Tibial artery (tissue), 4 donors: ENCODE measurements at regions not wholly inside any gene's neighbourhood (a gene's known extent, or its start where the extent isn't known, plus 50 kb on each side); places are given as distances from the start of the nearest gene placed in this dataset.

Experiments used
- DNase-seq, 2 donors: peaks; one replicate each; pipeline ENCODE4 v3.0.0-alpha.2; 2019
- H3K27ac ChIP-seq, 2 donors: fragments of 200-600 bp; sonication (generic) in 1 of 2; 1 replicate in 1 of 2; 2 replicates in 1 of 2; pipeline ENCODE4 v1.5.1; 2018 to 2019; ENCODE audit warnings: mild to moderate bottlenecking in 1 of 2
- H3K27me3 ChIP-seq, 2 donors: fragments of 200-600 bp; sonication (generic) in 1 of 2; one replicate each; pipeline versions ENCODE4 v1.5.1 to v1.6.0; 2016 to 2019
- H3K36me3 ChIP-seq, 3 donors: fragments of 200-600 bp; sonication (generic) in 2 of 3; one replicate each; pipeline ENCODE4 v1.5.1; 2016 to 2019; ENCODE audit warnings: mild to moderate bottlenecking in 2 of 3
- H3K4me1 ChIP-seq, 4 donors: fragments of 200-600 bp; sonication (generic) in 2 of 4; 1 replicate in 3 of 4; 2 replicates in 1 of 4; pipeline ENCODE4 v1.5.1; 2016 to 2019
- H3K4me3 ChIP-seq, 2 donors: fragments of 200-600 bp; sonication (generic) in 1 of 2; 1 replicate in 1 of 2; 2 replicates in 1 of 2; pipeline ENCODE4 v1.5.1; 2018 to 2019; ENCODE audit warnings: mild to moderate bottlenecking in 2 of 2
- H3K9me3 ChIP-seq, 3 donors: fragments of 200-600 bp; sonication (generic) in 1 of 3; one replicate each; pipeline ENCODE4 v1.5.1; 2016 to 2019
- intact Hi-C: fragments of 100-400 bp; cut with DNase I; formaldehyde crosslinking; loops from one replicate; pipeline ENCODE4 v1.15.0; 2023; ENCODE audit warnings: low total_unique reads
- TF ChIP-seq, protein P1 (sequence below), 2 experiments: fragments of 200-600 bp in 1 of 2; fragments of 450-650 bp in 1 of 2; IDR thresholded peaks; one replicate each; pipeline ENCODE4 v1.5.1; 2017 to 2019; ENCODE audit warnings: antibody characterized with exemption in 2 of 2, mild to moderate bottlenecking in 1 of 2, moderate library complexity in 1 of 2

DNA sequence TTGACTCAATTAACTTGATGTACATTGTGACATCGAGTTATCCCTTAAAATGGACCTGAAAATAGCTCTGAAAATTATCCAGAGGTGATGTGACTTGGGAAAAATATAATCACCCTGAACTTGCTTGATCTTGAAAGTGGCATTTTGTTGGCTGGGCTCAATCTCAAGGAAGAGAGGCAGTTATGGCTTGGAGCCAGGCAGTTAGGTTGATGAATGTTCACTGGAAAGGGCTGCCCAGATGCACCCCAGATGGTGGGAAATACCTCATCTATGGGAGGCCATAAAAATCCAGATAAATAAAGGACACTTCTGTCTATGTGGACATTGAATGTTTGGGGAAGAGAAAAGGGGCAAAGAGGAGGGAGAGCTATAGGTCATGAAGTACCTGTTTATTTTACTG, 55.7 kb upstream of the OR5AN1 start:
- Histone ChIP-seq H3K27me3 (no peaks in the 10 kb centered on the region), H3K4me1 (no peaks in the 10 kb centered on the region), H3K27ac (no peak overlapping the region), H3K9me3 (no peaks in the 10 kb centered on the region), H3K4me3 (no peak overlapping the region), H3K36me3 (no peaks in the 10 kb centered on the region)
- intact Hi-C loops: no loop called here
- no peak for DNase-seq
- TF ChIP-seq, protein P1, sequence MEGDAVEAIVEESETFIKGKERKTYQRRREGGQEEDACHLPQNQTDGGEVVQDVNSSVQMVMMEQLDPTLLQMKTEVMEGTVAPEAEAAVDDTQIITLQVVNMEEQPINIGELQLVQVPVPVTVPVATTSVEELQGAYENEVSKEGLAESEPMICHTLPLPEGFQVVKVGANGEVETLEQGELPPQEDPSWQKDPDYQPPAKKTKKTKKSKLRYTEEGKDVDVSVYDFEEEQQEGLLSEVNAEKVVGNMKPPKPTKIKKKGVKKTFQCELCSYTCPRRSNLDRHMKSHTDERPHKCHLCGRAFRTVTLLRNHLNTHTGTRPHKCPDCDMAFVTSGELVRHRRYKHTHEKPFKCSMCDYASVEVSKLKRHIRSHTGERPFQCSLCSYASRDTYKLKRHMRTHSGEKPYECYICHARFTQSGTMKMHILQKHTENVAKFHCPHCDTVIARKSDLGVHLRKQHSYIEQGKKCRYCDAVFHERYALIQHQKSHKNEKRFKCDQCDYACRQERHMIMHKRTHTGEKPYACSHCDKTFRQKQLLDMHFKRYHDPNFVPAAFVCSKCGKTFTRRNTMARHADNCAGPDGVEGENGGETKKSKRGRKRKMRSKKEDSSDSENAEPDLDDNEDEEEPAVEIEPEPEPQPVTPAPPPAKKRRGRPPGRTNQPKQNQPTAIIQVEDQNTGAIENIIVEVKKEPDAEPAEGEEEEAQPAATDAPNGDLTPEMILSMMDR (IDR thresholded peaks at IDR 0.05): no peak

DNA sequence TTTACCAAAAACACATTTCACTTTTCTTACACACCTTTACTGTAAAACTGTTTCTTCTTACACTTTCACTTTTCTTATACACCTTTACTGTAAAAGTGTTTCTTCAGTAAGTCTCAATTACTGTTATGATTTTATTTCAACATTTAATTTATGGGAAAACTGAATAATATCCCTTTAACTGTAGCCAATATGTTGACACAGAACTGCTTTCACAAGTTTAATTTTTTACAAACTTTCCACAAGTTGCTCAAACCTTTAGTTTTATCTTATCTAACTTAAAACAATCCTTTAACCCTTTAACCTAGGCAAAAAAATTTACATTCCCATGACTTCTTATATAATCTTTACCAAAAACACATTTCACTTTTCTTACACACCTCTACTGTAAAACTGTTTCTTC, 63.3 kb upstream of the OR5AN1 start:
- TF ChIP-seq, protein P1 (IDR thresholded peaks at IDR 0.05): no peak

DNA sequence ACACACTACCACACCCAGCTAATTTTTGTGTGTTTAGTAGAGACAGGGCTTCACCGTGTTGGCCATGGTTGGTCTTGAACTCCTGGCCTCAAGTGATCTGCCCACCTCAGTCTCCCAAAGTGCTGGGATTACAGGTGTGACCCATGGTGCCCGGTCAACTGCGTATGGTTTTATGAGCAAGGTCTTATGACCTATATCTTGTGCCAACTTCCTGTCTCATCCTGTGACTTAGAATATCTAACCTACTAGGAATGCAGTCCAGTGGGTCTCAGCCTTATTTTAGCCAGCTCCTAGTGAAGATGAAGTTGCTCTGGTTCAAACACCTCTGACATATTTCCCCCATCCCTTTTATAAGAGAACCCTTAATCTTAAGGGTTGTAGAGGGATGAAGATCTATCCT, 66.1 kb upstream of the OR5AN1 start:
- Histone ChIP-seq H3K4me1 (no peaks in the 10 kb centered on the region), H3K36me3 (no peaks in the 10 kb centered on the region), H3K9me3 (no peaks in the 10 kb centered on the region), H3K27me3 (peaks cover 0 to 7% of the 10 kb centered on the region in 2 donors), H3K27ac (no peak overlapping the region), H3K4me3 (no peak overlapping the region)
- TF ChIP-seq, protein P1 (IDR thresholded peaks at IDR 0.05): no peak
- intact Hi-C loops: no loop called here
- DNase-seq: no peak

More for the DNA sequence above, 63.3 kb upstream of the OR5AN1 start:
- Histone ChIP-seq H3K4me1 (no peaks in the 10 kb centered on the region), H3K4me3 (no peak overlapping the region), H3K9me3 (no peaks in the 10 kb centered on the region), H3K27me3 (peaks cover 0 to 2% of the 10 kb centered on the region in 2 donors), H3K27ac (no peak overlapping the region), H3K36me3 (no peaks in the 10 kb centered on the region)
- no peak for DNase-seq
- intact Hi-C loops: no loop called here

DNA sequence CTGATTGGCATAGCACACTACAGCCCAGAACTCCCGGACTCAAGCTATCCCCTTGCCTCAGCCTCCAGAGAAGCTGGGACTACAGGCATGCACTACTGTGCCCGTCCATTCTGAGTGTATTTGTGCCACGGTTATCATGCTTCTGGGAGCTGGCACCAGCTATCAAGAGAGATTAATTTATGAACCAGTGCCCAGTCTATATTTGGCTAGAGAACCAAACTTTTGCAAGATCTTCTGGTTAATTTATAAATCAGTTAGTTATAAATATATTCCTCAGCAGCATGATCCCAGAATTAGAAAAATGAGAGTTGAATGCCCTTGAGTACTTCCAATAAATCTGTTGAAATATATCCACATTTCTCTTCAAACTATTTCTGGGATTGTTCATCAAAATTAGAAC, 67.5 kb upstream of the OR5AN1 start:
- intact Hi-C loops: no loop called here
- Histone ChIP-seq H3K36me3 (no peaks in the 10 kb centered on the region), H3K9me3 (no peaks in the 10 kb centered on the region), H3K4me1 (no peaks in the 10 kb centered on the region), H3K27me3 (peaks cover 0 to 8% of the 10 kb centered on the region in 2 donors), H3K4me3 (no peak overlapping the region), H3K27ac (no peak overlapping the region)
- DNase-seq: no peak
- TF ChIP-seq, protein P1 (IDR thresholded peaks at IDR 0.05): no peak

DNA sequence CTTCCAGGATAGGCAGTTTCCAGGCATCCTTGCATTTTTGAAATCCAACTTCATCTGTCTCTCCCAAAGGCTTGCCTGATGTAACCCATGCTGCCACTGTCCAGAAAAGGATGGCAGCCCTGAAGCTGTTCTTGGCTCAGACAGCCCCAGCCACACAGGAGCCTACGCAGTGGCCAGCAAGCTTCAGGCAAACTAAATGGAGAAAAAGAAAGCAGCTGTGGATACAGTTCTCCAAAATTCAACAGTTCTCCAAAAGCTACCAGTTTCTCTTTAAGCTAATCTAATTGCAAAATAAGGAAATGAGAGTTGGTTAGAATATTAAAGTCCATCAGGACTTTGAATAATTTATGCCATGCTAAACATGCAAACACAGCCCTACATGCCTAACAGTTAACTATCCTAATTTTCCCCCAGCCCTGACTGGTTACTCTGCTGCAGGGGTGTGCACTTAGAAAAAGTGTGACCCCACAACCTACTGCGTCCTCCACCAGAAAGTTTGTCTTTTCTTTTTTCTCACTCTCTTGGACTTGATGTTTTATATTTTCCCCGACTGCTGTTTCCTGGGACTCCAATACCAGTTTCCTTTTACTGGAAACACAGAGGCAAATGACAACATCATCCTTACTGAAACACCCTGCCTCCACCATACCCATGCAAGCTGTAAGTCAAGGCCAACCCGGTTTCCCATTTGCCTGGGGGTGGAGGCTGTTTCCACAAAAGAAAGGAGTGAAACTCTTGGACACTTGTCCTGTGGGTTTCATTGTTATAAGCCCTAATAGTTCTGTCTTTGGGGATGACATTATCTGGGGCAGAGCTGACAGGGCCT, 69.1 kb upstream of the OR5AN1 start:
- TF ChIP-seq, protein P1 (IDR thresholded peaks at IDR 0.05): no peak
- H3K27me3 ChIP-seq: peaks cover 0 to 11% of the 10 kb centered on the region in 2 donors
- no peaks in the 10 kb centered on the region for H3K9me3 ChIP-seq
- H3K4me1 ChIP-seq: no peaks in the 10 kb centered on the region
- no peak overlapping the region for H3K27ac ChIP-seq
- H3K4me3 ChIP-seq: no peak overlapping the region
- intact Hi-C loops: no loop called here
- DNase-seq: no peak
- H3K36me3 ChIP-seq: no peaks in the 10 kb centered on the region
